ENCODE measurements at regions not wholly inside any gene's neighbourhood (a gene's known extent, or its start where the extent isn't known, plus 50 kb on each side); places are given as distances from the start of the nearest gene placed in this dataset.

DNA sequence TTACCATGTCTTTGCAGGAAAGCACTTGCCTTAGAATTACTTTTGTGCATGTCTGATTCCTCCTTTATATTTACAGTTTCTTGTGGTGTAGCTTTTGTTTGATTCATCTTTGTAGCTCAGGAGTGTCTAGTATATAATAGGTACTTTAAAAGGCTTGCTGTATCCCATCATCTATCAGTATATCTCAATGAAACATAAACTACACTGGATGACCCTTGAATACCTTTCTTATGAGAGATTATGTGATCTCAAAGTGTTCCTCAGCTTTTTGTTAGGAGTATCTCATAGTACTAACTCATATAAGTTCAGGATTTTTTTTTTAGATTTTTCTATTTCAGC, 234.8 kb downstream of the PYDC2 start:
- Histone ChIP-seq H3K4me3 (no peak overlapping the region), H3K4me1 (ENCODE audit: low read depth) (no peaks in the 10 kb centered on the region), H3K36me3 (ENCODE audit: low read depth) (no peaks in the 10 kb centered on the region), H3K9me3 (no peaks in the 10 kb centered on the region)
- no peak for ATAC-seq
- no peak for TF ChIP-seq CTCF (IDR thresholded peaks at IDR 0.05)
- intact Hi-C loops (cut with DNase I, micrococcal nuclease) = no loop called here
- no peak for DNase-seq

- no peaks in the 10 kb centered on the region for H3K36me3 ChIP-seq (ENCODE audit: low read depth)
- DNase-seq (no peak), ATAC-seq (no peak)
- no peak for TF ChIP-seq CTCF (IDR thresholded peaks at IDR 0.05)
- no peaks in the 10 kb centered on the region for H3K9me3 ChIP-seq
- no peaks in the 10 kb centered on the region for H3K4me1 ChIP-seq (ENCODE audit: low read depth)
- no peak overlapping the region for H3K4me3 ChIP-seq
- intact Hi-C loops (cut with DNase I, micrococcal nuclease) = no loop called here
Measured at GRCh38 chr3:191696348-191696747, 235.4 kb downstream of the PYDC2 start.

DNA sequence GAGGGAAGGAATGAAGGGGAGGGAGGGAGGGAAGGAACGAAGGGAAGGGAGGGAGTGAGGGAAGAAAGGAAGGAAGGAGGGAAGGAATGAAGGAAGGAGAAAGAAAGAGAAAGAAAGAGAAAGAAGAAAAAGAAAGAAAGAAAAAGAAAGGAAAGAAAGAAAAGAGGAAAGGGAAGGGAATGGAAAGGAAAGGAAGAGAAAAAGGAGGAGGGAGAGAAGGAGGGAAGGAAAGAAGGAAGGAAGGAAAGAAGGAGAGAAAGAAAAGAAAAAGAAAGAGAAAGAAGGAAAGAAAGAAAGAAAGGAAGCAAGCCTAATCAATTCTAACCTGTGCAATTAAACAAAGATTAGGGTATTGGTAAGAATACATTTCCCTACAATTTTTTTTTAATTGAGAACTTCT, 238.6 kb downstream of the PYDC2 start:
- TF ChIP-seq CTCF (IDR thresholded peaks at IDR 0.05) = no peak
- intact Hi-C loops (cut with DNase I, micrococcal nuclease) = no loop called here
- Histone ChIP-seq H3K36me3 (ENCODE audit: low read depth) (no peaks in the 10 kb centered on the region), H3K4me3 (no peak overlapping the region), H3K4me1 (ENCODE audit: low read depth) (no peaks in the 10 kb centered on the region), H3K9me3 (peaks cover 10% of the 10 kb centered on the region)
- ATAC-seq (no peak), DNase-seq (no peak)

DNA sequence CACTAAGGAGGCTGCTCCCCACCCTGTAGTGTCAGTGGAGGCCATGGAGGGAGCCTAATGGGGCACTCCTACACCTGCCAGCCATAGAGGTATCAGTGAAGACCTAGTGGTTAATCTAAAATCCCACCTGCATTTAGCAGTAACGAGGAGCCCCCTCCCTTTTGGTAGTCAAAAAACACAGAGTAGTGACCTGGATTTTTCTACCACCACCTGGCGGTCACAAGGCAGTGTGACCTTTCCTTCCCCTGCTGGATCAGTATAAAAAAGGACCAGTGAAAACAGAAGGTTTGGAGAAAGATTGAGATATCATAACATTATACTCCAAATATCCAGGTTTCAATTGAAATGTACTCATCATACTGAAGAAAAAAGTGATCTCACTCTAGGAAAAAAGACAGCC, 241.2 kb downstream of the PYDC2 start:
- TF ChIP-seq CTCF (IDR thresholded peaks at IDR 0.05) = no peak
- ATAC-seq = no peak

DNA sequence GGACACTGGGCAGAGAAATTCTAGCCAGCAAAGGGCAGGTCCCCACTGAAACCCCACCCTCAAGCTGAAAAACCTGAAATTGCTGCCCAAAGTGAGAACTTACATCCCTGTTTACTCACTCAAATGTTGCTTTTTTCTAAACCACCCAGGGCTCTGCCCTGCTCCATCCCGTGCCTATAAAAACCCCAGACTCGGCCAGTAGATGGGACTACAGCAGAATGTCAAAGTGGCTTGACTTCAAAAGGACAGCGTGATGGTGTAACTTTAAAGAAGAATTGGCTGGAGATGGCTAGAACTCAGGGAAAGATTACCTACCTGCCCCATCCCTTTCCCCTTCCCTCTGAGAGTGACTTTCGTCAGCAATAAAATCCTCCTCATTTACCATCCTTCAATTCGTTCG, 246.9 kb downstream of the PYDC2 start:
- no peak overlapping the region for H3K4me3 ChIP-seq
- intact Hi-C loops (cut with DNase I, micrococcal nuclease) = no loop called here
- H3K9me3 ChIP-seq = peaks cover 8% of the 10 kb centered on the region
- DNase-seq (no peak), ATAC-seq (no peak)
- no peak for TF ChIP-seq CTCF (IDR thresholded peaks at IDR 0.05)
- H3K36me3 ChIP-seq (ENCODE audit: low read depth) = no peaks in the 10 kb centered on the region
- no peaks in the 10 kb centered on the region for H3K4me1 ChIP-seq (ENCODE audit: low read depth)

More for the DNA sequence above, 241.2 kb downstream of the PYDC2 start:
- Histone ChIP-seq H3K4me3 (no peak overlapping the region), H3K4me1 (ENCODE audit: low read depth) (no peaks in the 10 kb centered on the region), H3K9me3 (peaks cover 10% of the 10 kb centered on the region), H3K36me3 (ENCODE audit: low read depth) (no peaks in the 10 kb centered on the region)
- no peak for DNase-seq
- intact Hi-C loops (cut with DNase I, micrococcal nuclease) = no loop called here

- no peak overlapping the region for H3K4me3 ChIP-seq
- no peak for DNase-seq
- no peak for TF ChIP-seq CTCF (IDR thresholded peaks at IDR 0.05)
- no peak for ATAC-seq
- H3K9me3 ChIP-seq = no peaks in the 10 kb centered on the region
- H3K36me3 ChIP-seq (ENCODE audit: low read depth) = no peaks in the 10 kb centered on the region
- intact Hi-C loops (cut with DNase I, micrococcal nuclease) = no loop called here
- H3K4me1 ChIP-seq (ENCODE audit: low read depth) = no peaks in the 10 kb centered on the region
Measured at GRCh38 chr3:191715585-191715984, 254.6 kb downstream of the PYDC2 start.
